Breast epithelium (tissue), 4 donors: ENCODE measurements at regions not wholly inside any gene's neighbourhood (a gene's known extent, or its start where the extent isn't known, plus 50 kb on each side); places are given as distances from the start of the nearest gene placed in this dataset.

Source experiments
- DNase-seq, 2 donors: peaks; one replicate each; pipeline ENCODE4 v3.0.0-alpha.2; 2019; ENCODE audit warnings: low spot score in 2 of 2
- H3K27ac ChIP-seq, 2 donors: fragments of 200-600 bp; sonication (generic) in 1 of 2; one replicate each; pipeline ENCODE4 v1.5.1; 2016 to 2019; ENCODE audit warnings: mild to moderate bottlenecking in 1 of 2
- H3K27me3 ChIP-seq, 2 donors: fragments of 200-600 bp; sonication (generic) in 1 of 2; one replicate each; pipeline versions ENCODE4 v1.5.1 to v1.6.0; 2017 to 2019; ENCODE audit warnings: control low read depth in 1 of 2, mild to moderate bottlenecking in 1 of 2
- H3K36me3 ChIP-seq: fragments of 200-600 bp; one replicate; pipeline ENCODE4 v1.5.1; 2019
- H3K4me1 ChIP-seq, 2 donors: fragments of 200-600 bp; sonication (generic); one replicate each; pipeline ENCODE4 v1.5.1; 2016 to 2019; ENCODE audit warnings: control low read depth in 1 of 2
- H3K4me3 ChIP-seq, 3 donors: fragments of 200-600 bp; sonication (generic); 1 replicate in 2 of 3; 2 replicates in 1 of 3; pipeline ENCODE4 v1.5.1; 2016 to 2019; ENCODE audit warnings: mild to moderate bottlenecking in 3 of 3, moderate library complexity in 2 of 3
- H3K9me3 ChIP-seq, 2 donors: fragments of 200-600 bp; sonication (generic) in 1 of 2; one replicate each; pipeline ENCODE4 v1.5.1; 2016 to 2019; ENCODE audit warnings: control low read depth in 1 of 2
- CTCF ChIP-seq, 3 donors: fragments of 450-650 bp; IDR thresholded peaks; one replicate each; pipeline ENCODE4 v1.5.1; 2016 to 2017; ENCODE audit warnings: antibody characterized with exemption in 3 of 3, mild to moderate bottlenecking in 3 of 3, moderate library complexity in 3 of 3
- POLR2A ChIP-seq: fragments of 450-650 bp; IDR thresholded peaks from one replicate; pipeline ENCODE4 v1.6.1; 2016; ENCODE audit warnings: antibody characterized with exemption, mild to moderate bottlenecking, moderate library complexity
- POLR2AphosphoS5 ChIP-seq, 3 donors: sonication (generic); formaldehyde crosslinking; IDR thresholded peaks; one replicate each; pipeline ENCODE4 v1.6.1; 2017; ENCODE audit warnings: antibody characterized with exemption in 3 of 3
- intact Hi-C: fragments of 100-400 bp; cut with DNase I; formaldehyde crosslinking; loops from one replicate; pipeline ENCODE4 v1.15.1; 2023; ENCODE audit warnings: low total_unique reads

GRCh38 chr9:81171689-81172088 lies 517.7 kb downstream of the TLE1 start:
- DNase-seq: no peak
- no peak overlapping the region for H3K27ac ChIP-seq
- peaks cover 5 to 14% of the 10 kb centered on the region in 2 donors for H3K9me3 ChIP-seq
- no peaks in the 10 kb centered on the region for H3K27me3 ChIP-seq
- intact Hi-C loops: no loop called here
- TF ChIP-seq CTCF (IDR thresholded peaks at IDR 0.05) (no peak), POLR2A (no peak), POLR2AphosphoS5 (IDR thresholded peaks at IDR 0.05) (no peak)
- no peak overlapping the region for H3K4me3 ChIP-seq
- no peaks in the 10 kb centered on the region for H3K4me1 ChIP-seq
- no peaks in the 10 kb centered on the region for H3K36me3 ChIP-seq

- TF ChIP-seq POLR2AphosphoS5 (IDR thresholded peaks at IDR 0.05): no peak
- TF ChIP-seq POLR2A: no peak
- TF ChIP-seq CTCF (IDR thresholded peaks at IDR 0.05): no peak
- Histone ChIP-seq H3K27me3 (no peaks in the 10 kb centered on the region), H3K4me1 (no peaks in the 10 kb centered on the region), H3K4me3 (no peak overlapping the region), H3K27ac (no peak overlapping the region), H3K36me3 (no peaks in the 10 kb centered on the region), H3K9me3 (no peaks in the 10 kb centered on the region)
- intact Hi-C loops: no loop called here
- no peak for DNase-seq
These were observed 527.0 kb downstream of the TLE1 start for GRCh38 chr9:81162361-81162760.

GRCh38 chr9:81156381-81156780 lies 533.0 kb downstream of the TLE1 start:
- intact Hi-C loops: no loop called here
- H3K27ac ChIP-seq: no peak overlapping the region
- TF ChIP-seq POLR2AphosphoS5 (IDR thresholded peaks at IDR 0.05): no peak
- no peak for TF ChIP-seq POLR2A
- TF ChIP-seq CTCF (IDR thresholded peaks at IDR 0.05): no peak
- no peaks in the 10 kb centered on the region for H3K27me3 ChIP-seq
- DNase-seq: no peak
- no peak overlapping the region for H3K4me3 ChIP-seq
- peaks cover 0 to 9% of the 10 kb centered on the region in 2 donors for H3K9me3 ChIP-seq
- H3K36me3 ChIP-seq: no peaks in the 10 kb centered on the region
- H3K4me1 ChIP-seq: no peaks in the 10 kb centered on the region

- intact Hi-C loops: no loop called here
- no peaks in the 10 kb centered on the region for H3K4me1 ChIP-seq
- no peak for DNase-seq
- TF ChIP-seq POLR2A: no peak
- TF ChIP-seq POLR2AphosphoS5 (IDR thresholded peaks at IDR 0.05): no peak
- no peak for TF ChIP-seq CTCF (IDR thresholded peaks at IDR 0.05)
- no peaks in the 10 kb centered on the region for H3K36me3 ChIP-seq
- H3K27ac ChIP-seq: no peak overlapping the region
- H3K9me3 ChIP-seq: peaks cover 0 to 6% of the 10 kb centered on the region in 2 donors
- H3K27me3 ChIP-seq: no peaks in the 10 kb centered on the region
- no peak overlapping the region for H3K4me3 ChIP-seq
These were observed 539.2 kb downstream of the TLE1 start for GRCh38 chr9:81150016-81150625.

- H3K27me3 ChIP-seq: no peaks in the 10 kb centered on the region
- H3K9me3 ChIP-seq: no peaks in the 10 kb centered on the region
- TF ChIP-seq POLR2AphosphoS5 (IDR thresholded peaks at IDR 0.05): no peak
- no peak for TF ChIP-seq POLR2A
- no peak for TF ChIP-seq CTCF (IDR thresholded peaks at IDR 0.05)
- DNase-seq: no peak
- no peak overlapping the region for H3K4me3 ChIP-seq
- intact Hi-C loops: no loop called here
- no peaks in the 10 kb centered on the region for H3K36me3 ChIP-seq
- no peaks in the 10 kb centered on the region for H3K4me1 ChIP-seq
- no peak overlapping the region for H3K27ac ChIP-seq
These were observed 542.5 kb downstream of the TLE1 start for GRCh38 chr9:81146684-81147337.
